Liver (tissue), 8 donors: ENCODE measurements at regions not wholly inside any gene's neighbourhood (a gene's known extent, or its start where the extent isn't known, plus 50 kb on each side); places are given as distances from the start of the nearest gene placed in this dataset.

ENCODE experiments used
- DNase-seq: peaks from one replicate; pipeline ENCODE4 v3.0.0-alpha.2; 2017; ENCODE audit warnings: low spot score
- H3K27ac ChIP-seq, 2 donors: one replicate each; pipeline ENCODE4 v1.7.0; 2013; ENCODE audit warnings: inconsistent platforms in 2 of 2, low read length in 2 of 2, control low read depth in 1 of 2, low read depth in 1 of 2, mild to moderate bottlenecking in 1 of 2
- H3K27me3 ChIP-seq, 4 donors: one replicate each; pipeline versions ENCODE4 v1.6.1 to v1.7.0; 2013; ENCODE audit warnings: low read length in 3 of 4, inconsistent platforms in 1 of 4, mild to moderate bottlenecking in 1 of 4, moderate library complexity in 1 of 4; ENCODE audit not compliant: control insufficient read depth in 4 of 4, insufficient read depth in 4 of 4
- H3K36me3 ChIP-seq, 4 donors: one replicate each; pipeline versions ENCODE4 v1.6.1 to v1.7.0; 2013; ENCODE audit warnings: low read length in 3 of 4, mild to moderate bottlenecking in 3 of 4, low read depth in 1 of 4, moderate library complexity in 1 of 4; ENCODE audit not compliant: control insufficient read depth in 4 of 4, insufficient read depth in 3 of 4
- H3K4me1 ChIP-seq, 4 donors: one replicate each; pipeline versions ENCODE4 v1.6.1 to v1.7.0; 2013; ENCODE audit warnings: low read length in 3 of 4, mild to moderate bottlenecking in 3 of 4, moderate library complexity in 1 of 4; ENCODE audit not compliant: control insufficient read depth in 4 of 4, insufficient read depth in 4 of 4
- H3K4me3 ChIP-seq, 3 donors: one replicate each; pipeline versions ENCODE4 v1.6.1 to v1.7.0; 2013; ENCODE audit warnings: low read length in 3 of 3, control low read depth in 1 of 3, low read depth in 1 of 3, mild to moderate bottlenecking in 1 of 3
- H3K9ac ChIP-seq, 2 donors: one replicate each; pipeline ENCODE4 v1.7.0; 2013; ENCODE audit warnings: low read length in 2 of 2, mild to moderate bottlenecking in 2 of 2, moderate library complexity in 2 of 2, control low read depth in 1 of 2, low read depth in 1 of 2
- H3K9me3 ChIP-seq, 4 donors: one replicate each; pipeline versions ENCODE4 v1.6.1 to v1.7.0; 2013; ENCODE audit warnings: low read length in 3 of 4; ENCODE audit not compliant: control insufficient read depth in 4 of 4
- EGR1 ChIP-seq, 2 donors: IDR thresholded peaks; 2 replicates each; pipeline ENCODE4 v1.6.1; 2016 to 2018; ENCODE audit warnings: antibody characterized with exemption in 2 of 2, low read depth in 2 of 2
- FOXA1 ChIP-seq: IDR thresholded peaks from 2 replicates; pipeline ENCODE4 v1.6.1; 2016; ENCODE audit warnings: antibody characterized with exemption
- FOXA2 ChIP-seq: IDR thresholded peaks from 2 replicates; pipeline ENCODE4 v1.6.1; 2016; ENCODE audit warnings: antibody characterized with exemption
- GABPA ChIP-seq, 2 donors: IDR thresholded peaks in 1 of 2; conservative IDR thresholded peaks in 1 of 2; 2 replicates each; pipeline ENCODE4 v1.6.1; 2016; ENCODE audit warnings: antibody characterized with exemption in 2 of 2, mild to moderate bottlenecking in 1 of 2, moderate library complexity in 1 of 2
- HNF4A ChIP-seq, 2 donors: conservative IDR thresholded peaks; 2 replicates each; pipeline ENCODE4 v1.6.1; 2016; ENCODE audit warnings: antibody characterized with exemption in 2 of 2, mild to moderate bottlenecking in 2 of 2
- HNF4G ChIP-seq: IDR thresholded peaks from 2 replicates; pipeline ENCODE4 v1.6.1; 2016; ENCODE audit warnings: antibody characterized with exemption
- JUND ChIP-seq, 2 donors: IDR thresholded peaks; 2 replicates each; pipeline ENCODE4 v1.6.1; 2016; ENCODE audit warnings: antibody characterized with exemption in 2 of 2
- NR2F2 ChIP-seq: IDR thresholded peaks from 2 replicates; pipeline ENCODE4 v1.6.1; 2016; ENCODE audit warnings: antibody characterized with exemption
- RAD21 ChIP-seq, 2 donors: IDR thresholded peaks; 2 replicates each; pipeline ENCODE4 v1.6.1; 2016; ENCODE audit warnings: antibody characterized with exemption in 2 of 2, mild to moderate bottlenecking in 2 of 2
- RXRA ChIP-seq, 2 donors: IDR thresholded peaks; 2 replicates each; pipeline ENCODE4 v1.6.1; 2017 to 2018; ENCODE audit warnings: antibody characterized with exemption in 2 of 2, mild to moderate bottlenecking in 1 of 2
- SP1 ChIP-seq: IDR thresholded peaks from 2 replicates; pipeline ENCODE4 v1.6.1; 2018; ENCODE audit warnings: antibody characterized with exemption, mild to moderate bottlenecking
- TAF1 ChIP-seq: conservative IDR thresholded peaks from 2 replicates; pipeline ENCODE4 v1.6.1; 2016; ENCODE audit warnings: antibody characterized with exemption, mild to moderate bottlenecking
- WGBS: extraction: QIAGEN DNeasy Blood & Tissue Kit; methylation state at CpG from one replicate; pipeline ENCODE4 v1.1.7; 2013; 5-methylcytosine and 5-hydroxymethylcytosine counted together
- TF ChIP-seq, protein P1 (sequence below): IDR thresholded peaks from 2 replicates; pipeline ENCODE4 v1.6.1; 2016; ENCODE audit warnings: antibody characterized with exemption, mild to moderate bottlenecking
- TF ChIP-seq, protein P2 (sequence below): IDR thresholded peaks from 2 replicates; pipeline ENCODE4 v1.6.1; 2016; ENCODE audit warnings: antibody characterized with exemption
- TF ChIP-seq, protein P3 (sequence below): fragments of 150-350 bp; IDR thresholded peaks from 2 replicates; pipeline ENCODE4 v1.5.1; 2017; ENCODE audit warnings: improper control_type of control experiment, low read depth, low read length; ENCODE audit not compliant: missing input control
- TF ChIP-seq, protein P4 (sequence below): IDR thresholded peaks from 2 replicates; pipeline ENCODE4 v1.6.1; 2016; ENCODE audit warnings: antibody characterized with exemption
- donor health status: healthy.
- donor health status: healthy.
- donor health status: healthy.
- donor health status: healthy.
- donor health status: healthy.

DNA sequence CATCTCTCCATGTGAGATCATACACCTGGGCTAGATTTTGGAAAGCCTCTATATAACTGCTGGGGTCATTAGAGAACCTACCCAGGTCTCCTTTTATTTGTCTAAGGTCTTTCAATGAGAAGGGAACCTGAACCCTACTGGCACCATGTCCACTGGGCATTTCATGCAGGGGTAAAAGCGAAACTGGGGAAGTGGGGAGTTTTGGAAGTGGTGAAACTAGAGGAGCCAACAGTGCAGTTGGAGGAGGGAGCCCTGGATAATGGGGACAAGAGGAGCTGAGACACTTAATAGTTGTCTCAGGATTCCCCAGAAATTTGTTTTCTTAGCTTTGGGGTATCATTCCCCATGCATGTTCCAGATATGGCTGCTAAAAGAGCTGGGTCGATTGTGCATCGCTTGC lies 169.0 kb upstream of the NREP start:
- H3K4me1 ChIP-seq = no peaks in the 10 kb centered on the region
- TF ChIP-seq EGR1 (IDR thresholded peaks at IDR 0.05; ENCODE audit: low read depth in 2 of 2) (no peak), GABPA (IDR thresholded peaks at IDR 0.05 in 1 of 2, conservative IDR thresholded peaks at IDR 0.05 in 1 of 2) (no peak), NR2F2 (no peak), FOXA1 (no peak), HNF4A (conservative IDR thresholded peaks at IDR 0.05) (no peak), SP1 (no peak), RAD21 (IDR thresholded peaks at IDR 0.05) (no peak), TAF1 (no peak), HNF4G (no peak), RXRA (IDR thresholded peaks at IDR 0.05) (no peak), FOXA2 (no peak), JUND (IDR thresholded peaks at IDR 0.05) (no peak)
- TF ChIP-seq, protein P1, sequence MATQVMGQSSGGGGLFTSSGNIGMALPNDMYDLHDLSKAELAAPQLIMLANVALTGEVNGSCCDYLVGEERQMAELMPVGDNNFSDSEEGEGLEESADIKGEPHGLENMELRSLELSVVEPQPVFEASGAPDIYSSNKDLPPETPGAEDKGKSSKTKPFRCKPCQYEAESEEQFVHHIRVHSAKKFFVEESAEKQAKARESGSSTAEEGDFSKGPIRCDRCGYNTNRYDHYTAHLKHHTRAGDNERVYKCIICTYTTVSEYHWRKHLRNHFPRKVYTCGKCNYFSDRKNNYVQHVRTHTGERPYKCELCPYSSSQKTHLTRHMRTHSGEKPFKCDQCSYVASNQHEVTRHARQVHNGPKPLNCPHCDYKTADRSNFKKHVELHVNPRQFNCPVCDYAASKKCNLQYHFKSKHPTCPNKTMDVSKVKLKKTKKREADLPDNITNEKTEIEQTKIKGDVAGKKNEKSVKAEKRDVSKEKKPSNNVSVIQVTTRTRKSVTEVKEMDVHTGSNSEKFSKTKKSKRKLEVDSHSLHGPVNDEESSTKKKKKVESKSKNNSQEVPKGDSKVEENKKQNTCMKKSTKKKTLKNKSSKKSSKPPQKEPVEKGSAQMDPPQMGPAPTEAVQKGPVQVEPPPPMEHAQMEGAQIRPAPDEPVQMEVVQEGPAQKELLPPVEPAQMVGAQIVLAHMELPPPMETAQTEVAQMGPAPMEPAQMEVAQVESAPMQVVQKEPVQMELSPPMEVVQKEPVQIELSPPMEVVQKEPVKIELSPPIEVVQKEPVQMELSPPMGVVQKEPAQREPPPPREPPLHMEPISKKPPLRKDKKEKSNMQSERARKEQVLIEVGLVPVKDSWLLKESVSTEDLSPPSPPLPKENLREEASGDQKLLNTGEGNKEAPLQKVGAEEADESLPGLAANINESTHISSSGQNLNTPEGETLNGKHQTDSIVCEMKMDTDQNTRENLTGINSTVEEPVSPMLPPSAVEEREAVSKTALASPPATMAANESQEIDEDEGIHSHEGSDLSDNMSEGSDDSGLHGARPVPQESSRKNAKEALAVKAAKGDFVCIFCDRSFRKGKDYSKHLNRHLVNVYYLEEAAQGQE = no peak
- TF ChIP-seq, protein P2, sequence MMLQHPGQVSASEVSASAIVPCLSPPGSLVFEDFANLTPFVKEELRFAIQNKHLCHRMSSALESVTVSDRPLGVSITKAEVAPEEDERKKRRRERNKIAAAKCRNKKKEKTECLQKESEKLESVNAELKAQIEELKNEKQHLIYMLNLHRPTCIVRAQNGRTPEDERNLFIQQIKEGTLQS = no peak
- TF ChIP-seq, protein P3, sequence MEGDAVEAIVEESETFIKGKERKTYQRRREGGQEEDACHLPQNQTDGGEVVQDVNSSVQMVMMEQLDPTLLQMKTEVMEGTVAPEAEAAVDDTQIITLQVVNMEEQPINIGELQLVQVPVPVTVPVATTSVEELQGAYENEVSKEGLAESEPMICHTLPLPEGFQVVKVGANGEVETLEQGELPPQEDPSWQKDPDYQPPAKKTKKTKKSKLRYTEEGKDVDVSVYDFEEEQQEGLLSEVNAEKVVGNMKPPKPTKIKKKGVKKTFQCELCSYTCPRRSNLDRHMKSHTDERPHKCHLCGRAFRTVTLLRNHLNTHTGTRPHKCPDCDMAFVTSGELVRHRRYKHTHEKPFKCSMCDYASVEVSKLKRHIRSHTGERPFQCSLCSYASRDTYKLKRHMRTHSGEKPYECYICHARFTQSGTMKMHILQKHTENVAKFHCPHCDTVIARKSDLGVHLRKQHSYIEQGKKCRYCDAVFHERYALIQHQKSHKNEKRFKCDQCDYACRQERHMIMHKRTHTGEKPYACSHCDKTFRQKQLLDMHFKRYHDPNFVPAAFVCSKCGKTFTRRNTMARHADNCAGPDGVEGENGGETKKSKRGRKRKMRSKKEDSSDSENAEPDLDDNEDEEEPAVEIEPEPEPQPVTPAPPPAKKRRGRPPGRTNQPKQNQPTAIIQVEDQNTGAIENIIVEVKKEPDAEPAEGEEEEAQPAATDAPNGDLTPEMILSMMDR = no peak
- TF ChIP-seq, protein P4, sequence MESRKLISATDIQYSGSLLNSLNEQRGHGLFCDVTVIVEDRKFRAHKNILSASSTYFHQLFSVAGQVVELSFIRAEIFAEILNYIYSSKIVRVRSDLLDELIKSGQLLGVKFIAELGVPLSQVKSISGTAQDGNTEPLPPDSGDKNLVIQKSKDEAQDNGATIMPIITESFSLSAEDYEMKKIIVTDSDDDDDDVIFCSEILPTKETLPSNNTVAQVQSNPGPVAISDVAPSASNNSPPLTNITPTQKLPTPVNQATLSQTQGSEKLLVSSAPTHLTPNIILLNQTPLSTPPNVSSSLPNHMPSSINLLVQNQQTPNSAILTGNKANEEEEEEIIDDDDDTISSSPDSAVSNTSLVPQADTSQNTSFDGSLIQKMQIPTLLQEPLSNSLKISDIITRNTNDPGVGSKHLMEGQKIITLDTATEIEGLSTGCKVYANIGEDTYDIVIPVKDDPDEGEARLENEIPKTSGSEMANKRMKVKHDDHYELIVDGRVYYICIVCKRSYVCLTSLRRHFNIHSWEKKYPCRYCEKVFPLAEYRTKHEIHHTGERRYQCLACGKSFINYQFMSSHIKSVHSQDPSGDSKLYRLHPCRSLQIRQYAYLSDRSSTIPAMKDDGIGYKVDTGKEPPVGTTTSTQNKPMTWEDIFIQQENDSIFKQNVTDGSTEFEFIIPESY = no peak
- WGBS = 95% methylated on average over 3 of the region's 3 CpGs
- no peak for DNase-seq
- no peaks in the 10 kb centered on the region for H3K36me3 ChIP-seq
- H3K9me3 ChIP-seq = no peaks in the 10 kb centered on the region
- no peak overlapping the region for H3K9ac ChIP-seq
- no peak overlapping the region for H3K4me3 ChIP-seq
- H3K27ac ChIP-seq = no peak overlapping the region
- H3K27me3 ChIP-seq = no peaks in the 10 kb centered on the region

DNA sequence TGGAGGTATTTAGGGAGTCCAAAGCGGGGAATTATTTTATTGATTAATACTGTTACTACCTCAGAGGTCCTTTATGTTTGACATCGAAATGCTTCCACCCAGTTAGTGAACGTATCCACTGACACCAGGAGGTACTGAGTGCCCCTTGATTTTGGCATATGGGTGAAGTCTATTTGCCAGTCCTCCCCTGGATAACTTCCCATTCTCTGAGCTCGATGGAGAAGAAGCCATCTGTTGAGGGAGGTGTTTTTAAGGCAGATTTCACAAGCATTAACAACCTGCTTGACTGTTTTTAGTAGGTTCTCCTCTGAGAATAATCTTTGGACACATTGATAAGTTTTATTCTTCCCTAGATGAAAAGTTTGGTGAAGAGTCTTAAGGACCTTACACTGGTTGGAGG lies 165.3 kb upstream of the NREP start:
- Histone ChIP-seq H3K27ac (no peak overlapping the region), H3K9me3 (no peaks in the 10 kb centered on the region), H3K27me3 (no peaks in the 10 kb centered on the region), H3K4me1 (no peaks in the 10 kb centered on the region), H3K9ac (no peak overlapping the region), H3K4me3 (no peak overlapping the region), H3K36me3 (no peaks in the 10 kb centered on the region)
- DNase-seq = no peak
- TF ChIP-seq RAD21 (IDR thresholded peaks at IDR 0.05) = no peak
- TF ChIP-seq, protein P4 = no peak
- TF ChIP-seq NR2F2 = no peak
- TF ChIP-seq, protein P1 = no peak
- TF ChIP-seq, protein P2 = no peak
- TF ChIP-seq HNF4A (conservative IDR thresholded peaks at IDR 0.05) = no peak
- TF ChIP-seq EGR1 (IDR thresholded peaks at IDR 0.05; ENCODE audit: low read depth in 2 of 2) = no peak
- no peak for TF ChIP-seq JUND (IDR thresholded peaks at IDR 0.05)
- whole genome bisulfite sequencing = 95% methylated on average over 4 of the region's 4 CpGs
